HepG2 (cell line): ENCODE measurements at regions not wholly inside any gene's neighbourhood (a gene's known extent, or its start where the extent isn't known, plus 50 kb on each side); places are given as distances from the start of the nearest gene placed in this dataset.

Experiments
- EZH2 ChIP-seq: conservative IDR thresholded peaks from 2 replicates; pipeline ENCODE4 v1.6.1; 2012; ENCODE audit warnings: mild to moderate bottlenecking, low read depth, low read length, moderate library complexity
- GTF3A ChIP-seq: sonication (generic); formaldehyde crosslinking; conservative IDR thresholded peaks from 2 replicates; pipeline ENCODE4 v1.4.0; 2020; ENCODE audit warnings: mild to moderate bottlenecking, missing genetic modification reagents
- KDM5A ChIP-seq: fragments of 200-600 bp; sonication (generic); IDR thresholded peaks from 2 replicates; pipeline ENCODE4 v1.7.0; 2018; ENCODE audit warnings: antibody characterized with exemption, mild to moderate bottlenecking, low read length, borderline replicate concordance
- KLF16 ChIP-seq, 2 experiments: sonication (generic) in 1 of 2; formaldehyde crosslinking in 1 of 2; IDR thresholded peaks; 2 replicates each; pipeline versions ENCODE4 v1.6.1 to v1.8.0; 2016 to 2023; ENCODE audit warnings: missing genetic modification reagents in 2 of 2, missing compliant biosample characterization in 1 of 2
- NFE2L2 ChIP-seq: fragments of 150-350 bp; IDR thresholded peaks from 2 replicates; pipeline ENCODE4 v1.6.1; 2014; ENCODE audit warnings: low read length
- PRDM15 ChIP-seq: sonication (generic); formaldehyde crosslinking; IDR thresholded peaks from 2 replicates; pipeline ENCODE4 v1.4.0; 2020; ENCODE audit warnings: missing genetic modification reagents
- SYNCRIP ChIP-seq: fragments of 200-400 bp; formaldehyde crosslinking; IDR thresholded peaks from 2 replicates; pipeline ENCODE4 v1.6.1; 2018; ENCODE audit warnings: mild to moderate bottlenecking, low read depth, low read length; ENCODE audit not compliant: insufficient read depth
- TFDP2 ChIP-seq: sonication (generic); formaldehyde crosslinking; IDR thresholded peaks from 2 replicates; pipeline ENCODE4 v1.4.0; 2020; ENCODE audit warnings: missing genetic modification reagents
- ZBTB8A ChIP-seq: sonication (generic); formaldehyde crosslinking; IDR thresholded peaks from 2 replicates; pipeline ENCODE4 v1.4.0; 2020; ENCODE audit warnings: mild to moderate bottlenecking, low read depth, missing genetic modification reagents, borderline replicate concordance
- ZNF124 ChIP-seq: sonication (generic); formaldehyde crosslinking; IDR thresholded peaks from 2 replicates; pipeline ENCODE4 v1.4.0; 2020; ENCODE audit warnings: missing genetic modification reagents
- ZNF281 ChIP-seq: sonication (generic); formaldehyde crosslinking; IDR thresholded peaks from 2 replicates; pipeline ENCODE4 v1.4.0; 2020; ENCODE audit warnings: missing genetic modification reagents, borderline replicate concordance
- ZXDC ChIP-seq: sonication (generic); formaldehyde crosslinking; IDR thresholded peaks from 2 replicates; pipeline ENCODE4 v1.5.0; 2020; ENCODE audit warnings: mild to moderate bottlenecking, missing genetic modification reagents

GRCh38 chr2:111694700-111695101, 189.3 kb downstream of the ANAPC1 start:
- TF ChIP-seq ZXDC (no peak), ZBTB8A (no peak), PRDM15 (CRISPR knock-in tag) (no peak), ZNF124 (no peak), EZH2 (no peak), GTF3A (no peak), ZNF281 (CRISPR knock-in tag) (no peak), KLF16 (CRISPR knock-in tag; IDR thresholded peaks at IDR 0.05) (no peak), NFE2L2 (no peak), TFDP2 (CRISPR knock-in tag) (no peak), KDM5A (no peak), SYNCRIP (no peak)
